GM12891 (cell line): ENCODE measurements at regions not wholly inside any gene's neighbourhood (a gene's known extent, or its start where the extent isn't known, plus 50 kb on each side); places are given as distances from the start of the nearest gene placed in this dataset.

Experiments used
- POLR2A ChIP-seq: IDR thresholded peaks from 2 replicates; pipeline ENCODE4 v1.6.1; 2011; ENCODE audit warnings: low read depth, low read length, control low read depth
- POLR2AphosphoS5 ChIP-seq: IDR thresholded peaks from 2 replicates; pipeline ENCODE4 v1.6.1; 2011; ENCODE audit warnings: low read depth, low read length, control low read depth
- POU2F2 ChIP-seq: IDR thresholded peaks from 2 replicates; pipeline ENCODE4 v1.6.1; 2011; ENCODE audit warnings: low read depth, mild to moderate bottlenecking, control low read depth, low read length, moderate library complexity
- TAF1 ChIP-seq: IDR thresholded peaks from 2 replicates; pipeline ENCODE4 v1.6.1; 2011; ENCODE audit warnings: low read depth, low read length, control low read depth

- no peak for TF ChIP-seq POLR2AphosphoS5
- TF ChIP-seq TAF1, result no peak
- TF ChIP-seq POU2F2, result no peak
- no peak for TF ChIP-seq POLR2A
These were observed 82.6 kb upstream of the PTGFR start for GRCh38 chr1:78408192-78408591.
